GM18505 (cell line): ENCODE measurements at regions not wholly inside any gene's neighbourhood (a gene's known extent, or its start where the extent isn't known, plus 50 kb on each side); places are given as distances from the start of the nearest gene placed in this dataset.
"Not testable (repeated sequence)": the region's sequence is repeated elsewhere in the genome, so short reads cannot be mapped to it uniquely, and the experiment has no call there.

Experiments used
- ATAC-seq: cut with Tn5 transposase; IDR thresholded peaks from one replicate; pipeline ENCODE4 v1.9.1; 2021; ENCODE audit not compliant: unreplicated experiment
- POLR2A ChIP-seq: IDR thresholded peaks from 4 replicates; pipeline ENCODE4 v1.6.1; 2011; ENCODE audit warnings: borderline replicate concordance; ENCODE audit not compliant: insufficient read depth, insufficient read length; ENCODE audit errors: extremely low read depth

- no peak for ATAC-seq
- no peak for TF ChIP-seq POLR2A
These were observed 80.0 kb downstream of the GALR1 start for GRCh38 chr18:77329651-77330050.

DNA sequence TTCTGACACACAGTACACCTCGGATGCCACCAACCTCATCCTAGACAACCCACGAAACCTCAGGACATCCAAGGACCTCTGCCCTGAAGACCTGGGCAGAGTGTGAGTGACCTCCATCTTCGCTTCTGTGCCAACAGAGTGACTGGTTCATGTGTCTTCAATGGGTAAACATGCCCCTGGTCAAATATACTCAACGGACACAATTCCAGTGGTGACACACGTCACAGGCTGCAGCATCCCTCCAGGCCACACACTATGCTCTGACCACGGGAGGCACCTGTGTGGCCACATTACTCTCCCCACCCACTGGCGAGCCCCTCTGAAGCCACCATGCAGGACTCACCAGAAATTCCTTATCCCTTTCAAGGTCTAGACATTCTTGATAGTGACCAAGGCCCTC lies 85.2 kb downstream of the GALR1 start:
- ATAC-seq, result no peak
- TF ChIP-seq POLR2A, result no peak

GRCh38 chr18:77337604-77338003 lies 88.0 kb downstream of the GALR1 start:
- no peak for TF ChIP-seq POLR2A
- no peak for ATAC-seq

GRCh38 chr18:77339093-77339492 lies 89.4 kb downstream of the GALR1 start:
- TF ChIP-seq POLR2A, result no peak
- no peak for ATAC-seq

DNA sequence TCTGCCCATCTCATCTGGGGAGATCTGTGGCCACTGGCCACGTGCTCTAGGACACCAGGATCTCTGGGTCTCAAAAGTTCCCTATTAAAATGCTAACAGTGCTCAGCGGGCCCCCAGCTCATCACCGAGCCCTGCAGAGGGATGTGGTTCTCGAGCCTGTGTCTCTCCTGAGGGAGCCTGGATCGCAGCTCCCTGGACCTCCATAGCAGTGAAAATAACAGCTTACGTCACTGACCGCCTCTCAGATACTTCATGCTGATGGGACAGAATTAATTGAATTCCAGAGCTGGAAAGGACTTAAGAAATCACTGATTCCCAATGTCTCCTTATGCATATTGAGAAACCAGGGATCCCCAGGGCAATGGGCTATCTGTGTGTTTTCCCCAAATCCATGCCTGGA lies 90.0 kb downstream of the GALR1 start:
- ATAC-seq, result no peak
- no peak for TF ChIP-seq POLR2A

GRCh38 chr18:77340815-77341214 lies 91.2 kb downstream of the GALR1 start:
- no peak for TF ChIP-seq POLR2A
- no peak for ATAC-seq

- ATAC-seq, result no peak
- no peak for TF ChIP-seq POLR2A
These were observed 92.1 kb downstream of the GALR1 start for GRCh38 chr18:77341527-77342325.

DNA sequence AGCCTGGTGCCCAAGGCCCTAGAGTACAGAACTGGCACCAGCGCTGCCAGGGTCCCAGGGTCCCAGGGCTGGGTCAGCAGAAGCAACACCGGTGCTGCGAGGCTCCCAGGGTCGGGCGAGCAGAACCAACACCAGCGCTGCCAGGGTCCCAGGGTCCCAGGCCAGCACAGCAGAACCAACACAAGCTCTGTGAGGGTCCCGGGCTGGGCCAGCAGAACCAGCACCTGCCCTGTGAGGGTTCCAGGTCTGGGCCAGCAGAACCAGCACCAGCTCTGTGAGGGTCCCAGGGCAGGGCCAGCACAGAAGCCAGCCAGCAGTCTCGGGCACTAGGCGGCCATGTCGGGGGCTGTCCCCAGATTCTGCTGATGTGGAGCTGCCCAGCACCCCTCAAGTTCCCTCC lies 93.1 kb downstream of the GALR1 start:
- TF ChIP-seq POLR2A, result no peak
- no peak for ATAC-seq

DNA sequence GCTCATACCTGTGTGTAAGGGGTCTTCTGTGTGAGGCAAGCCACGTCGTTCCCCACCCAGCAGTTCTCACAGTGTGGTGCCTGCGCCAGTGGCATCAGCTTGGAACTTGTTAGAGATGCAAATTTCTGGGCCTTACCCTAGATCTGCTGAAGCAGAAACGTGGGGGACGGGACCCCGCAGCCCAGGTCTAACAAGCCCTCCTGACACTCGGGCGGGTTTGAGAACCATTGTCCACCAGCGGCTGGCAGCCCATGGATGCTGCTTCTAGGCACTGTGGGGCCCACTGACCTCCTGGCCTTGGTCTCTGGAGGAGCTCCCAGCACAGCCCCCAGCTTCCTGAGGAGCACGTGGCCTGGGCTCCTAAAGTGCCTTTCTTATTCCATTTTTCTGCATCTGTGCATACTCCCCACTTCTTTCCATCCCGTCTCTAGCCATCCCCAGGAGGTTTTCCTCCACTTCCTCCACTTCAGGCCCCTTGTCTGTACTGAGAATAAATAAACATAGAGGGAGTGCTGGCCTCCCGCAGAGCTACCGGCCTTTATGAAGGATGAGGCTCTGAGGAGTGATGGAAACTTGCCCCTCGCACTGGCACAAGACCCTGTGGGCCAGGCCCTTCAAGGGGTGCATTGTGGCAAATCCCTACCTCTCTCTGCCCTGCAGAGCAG lies 94.3 kb downstream of the GALR1 start:
- TF ChIP-seq POLR2A, result no peak
- no peak for ATAC-seq

DNA sequence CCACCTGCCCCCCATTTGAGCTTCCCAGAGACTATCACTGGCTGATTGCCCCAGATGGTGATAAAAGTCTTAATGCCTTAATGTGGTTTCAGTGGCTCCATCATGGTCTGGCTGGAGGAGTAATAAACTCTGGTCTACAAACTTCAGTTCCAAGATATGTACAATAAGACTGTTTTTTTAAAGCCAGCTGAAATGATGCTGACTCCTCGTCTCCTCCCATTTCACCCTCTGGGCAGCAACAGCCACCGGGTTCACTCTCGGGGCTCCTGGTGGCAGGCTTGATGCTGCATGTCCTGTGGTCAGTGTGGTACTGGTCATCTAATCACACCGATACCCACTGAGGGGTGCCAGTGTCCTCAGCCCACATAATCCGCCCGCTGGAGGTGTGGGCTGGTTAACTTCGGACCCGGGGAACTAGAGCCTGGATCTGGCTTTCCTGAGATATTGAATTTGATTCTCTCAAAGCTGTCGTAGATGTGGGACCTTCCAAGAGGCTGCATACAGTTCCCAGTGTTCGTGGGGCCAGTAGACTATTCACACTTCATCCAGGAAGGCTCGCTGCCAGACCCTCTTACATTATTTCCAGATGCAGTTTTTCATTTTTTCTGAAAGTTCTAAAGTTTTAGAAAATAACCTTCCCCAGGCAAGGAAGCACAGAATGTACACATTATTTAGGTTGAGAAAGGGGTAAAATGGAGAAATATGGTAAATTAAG lies 95.3 kb downstream of the GALR1 start:
- no peak for ATAC-seq
- no peak for TF ChIP-seq POLR2A

DNA sequence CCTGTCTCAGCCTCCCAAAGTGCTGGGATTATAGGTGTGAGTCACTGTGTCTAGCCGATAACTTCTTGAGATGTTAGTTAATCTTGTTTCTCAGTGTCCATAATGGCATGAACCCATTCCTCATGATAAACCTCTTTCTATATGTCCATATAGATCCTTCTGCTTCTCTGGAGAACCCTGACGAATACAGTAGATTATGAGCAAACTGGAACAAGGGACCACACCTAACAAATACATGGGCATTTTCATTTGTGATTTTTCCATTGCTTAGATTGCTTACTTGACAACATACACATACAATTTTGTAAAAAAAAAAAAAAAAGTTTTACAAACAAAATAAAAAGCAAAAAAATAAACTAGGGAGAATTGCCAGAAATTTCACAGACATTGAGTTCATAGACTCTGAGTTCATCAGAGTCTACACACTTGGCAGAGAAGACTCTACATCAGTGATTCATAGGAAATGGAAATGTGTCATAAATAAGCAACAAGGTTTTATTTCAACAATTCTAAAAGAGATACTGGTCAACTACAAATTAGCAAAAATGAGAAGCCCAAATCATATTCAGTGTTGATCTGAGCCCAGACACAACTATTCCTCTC lies 96.7 kb downstream of the GALR1 start:
- ATAC-seq, result no peak
- no peak for TF ChIP-seq POLR2A

DNA sequence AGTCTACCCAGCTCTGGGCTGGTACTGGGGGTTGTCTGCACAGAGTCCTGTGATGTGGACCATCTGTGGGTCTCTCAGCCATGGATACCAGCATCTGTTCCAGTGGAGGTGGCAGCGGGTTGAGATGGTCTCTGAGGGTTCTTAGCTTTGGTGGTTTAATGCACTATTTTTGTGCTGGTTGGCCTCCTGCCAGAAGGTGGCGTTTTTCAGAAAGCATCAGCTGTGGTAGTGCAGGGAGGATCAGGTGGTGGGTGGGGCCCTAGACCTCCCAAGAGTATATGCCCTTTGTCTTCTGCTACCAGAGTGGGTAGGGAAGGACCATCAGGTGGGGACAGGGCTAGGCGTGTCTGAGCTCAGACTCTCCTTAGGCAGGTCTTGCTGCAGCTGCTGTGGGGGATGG lies 103.7 kb downstream of the GALR1 start:
- not testable (repeated sequence) for ATAC-seq

GRCh38 chr18:77359561-77360314 lies 110.1 kb downstream of the GALR1 start:
- peak; percentile 37 for ATAC-seq
- no peak for TF ChIP-seq POLR2A
